ENCODE measurements at regions not wholly inside any gene's neighbourhood (a gene's known extent, or its start where the extent isn't known, plus 50 kb on each side); places are given as distances from the start of the nearest gene placed in this dataset.

DNA sequence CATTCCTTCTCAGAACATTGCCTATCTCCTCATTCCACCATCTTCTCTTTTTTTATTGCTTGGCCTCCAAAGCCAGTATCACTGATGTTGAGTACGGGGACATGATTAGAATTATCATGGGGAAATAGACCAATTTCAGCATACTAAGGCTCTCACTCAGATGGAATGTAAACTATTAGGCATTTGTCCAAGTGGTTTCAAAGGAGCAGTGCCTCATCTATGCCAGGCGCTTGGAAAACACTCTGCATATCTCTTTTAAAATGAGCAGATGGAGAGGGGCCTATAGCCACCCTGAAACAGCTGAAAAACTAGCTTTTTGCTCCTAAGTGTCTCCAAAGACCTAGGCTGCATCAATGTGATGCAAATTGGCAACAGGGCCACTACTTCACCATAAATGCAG, 150.8 kb upstream of the DIPK2B start:
- Histone ChIP-seq H3K4me2 (ENCODE audit: low read depth, low read length) (no peak overlapping the region), H4K20me1 (ENCODE audit: insufficient read depth, low read length) (no peaks in the 10 kb centered on the region), H3K9me1 (ENCODE audit: insufficient read depth, low read length) (peaks cover 4% of the 10 kb centered on the region), H2AK5ac (ENCODE audit: low read depth, low read length) (peak overlapping the region; percentile 65; the same call in 1 of the 2 replicates), H3K9ac (ENCODE audit: low read depth, low read length) (no peak overlapping the region), H3K79me1 (ENCODE audit: low read depth in 1 of 2, low read length in 2 of 2) (no peaks in the 10 kb centered on the region), H2BK5ac (ENCODE audit: low read depth, low read length, poor library complexity, severe bottlenecking) (peak overlapping the region; percentile 78), H2AK9ac (replicated peaks; ENCODE audit: low read depth, low read length, poor library complexity) (peak overlapping the region; percentile 26), H3K27ac (ENCODE audit: insufficient read depth, low read length) (no peak overlapping the region), H2BK120ac (ENCODE audit: low read depth, low read length) (peak overlapping the region; percentile 88), H2BK15ac (ENCODE audit: low read depth, low read length) (peak overlapping the region; percentile 23; the same call in 1 of the 3 replicates), H4K5ac (ENCODE audit: low read depth, low read length) (no peak overlapping the region), H3K18ac (ENCODE audit: low read depth, low read length) (peak overlapping the region; percentile 42; the same call in 1 of the 2 replicates), H3K36me3 (ENCODE audit: control insufficient read depth, insufficient read depth, low read length) (no peaks in the 10 kb centered on the region), H4K8ac (ENCODE audit: low read depth in 2 of 2, low read length in 2 of 2) (peak overlapping the region in 1 of 2 experiments; percentile 78; a peak in 2 of 4 replicates), H3K4me3 (ENCODE audit: insufficient read depth, low read depth, low read length) (no peak overlapping the region), H4K91ac (ENCODE audit: insufficient read depth, low read depth, low read length) (peak overlapping the region; percentile 58), H2BK20ac (ENCODE audit: low read depth, low read length) (peak overlapping the region; percentile 88), H2AFZ (replicated peaks; ENCODE audit: low read length, poor library complexity) (peak overlapping the region; percentile 68), H3K23ac (ENCODE audit: low read depth, low read length) (peak overlapping the region; percentile 75), H3K9me3 (ENCODE audit: control insufficient read depth, insufficient read depth, low read length) (peaks cover 2% of the 10 kb centered on the region), H3K4me1 (ENCODE audit: control insufficient read depth, insufficient read depth, low read length) (peaks cover 6% of the 10 kb centered on the region), H3K14ac (replicated peaks; ENCODE audit: low read depth, low read length) (peak overlapping the region; percentile 77), H3K27me3 (ENCODE audit: control insufficient read depth, insufficient read depth, low read length) (no peaks in the 10 kb centered on the region), H3K56ac (ENCODE audit: extremely low read depth, insufficient read depth, low read length) (no peak overlapping the region), H3K4ac (ENCODE audit: low read depth, low read length) (peak overlapping the region; percentile 63)
- ATAC-seq (ENCODE audit: low read depth) = peak; percentile 81
- CTCF ChIA-PET = interaction anchor here (0.9 to 1.1 kb wide), 2 partner anchors 12 to 13 kb away, joined by 3 to 4 read pairs; no protein-coding TSS in a partner anchor
- DNase-seq = peak; percentile 69
- BruUV-seq (replicated peaks) = no TSS peak
- TF ChIP-seq, protein P1, sequence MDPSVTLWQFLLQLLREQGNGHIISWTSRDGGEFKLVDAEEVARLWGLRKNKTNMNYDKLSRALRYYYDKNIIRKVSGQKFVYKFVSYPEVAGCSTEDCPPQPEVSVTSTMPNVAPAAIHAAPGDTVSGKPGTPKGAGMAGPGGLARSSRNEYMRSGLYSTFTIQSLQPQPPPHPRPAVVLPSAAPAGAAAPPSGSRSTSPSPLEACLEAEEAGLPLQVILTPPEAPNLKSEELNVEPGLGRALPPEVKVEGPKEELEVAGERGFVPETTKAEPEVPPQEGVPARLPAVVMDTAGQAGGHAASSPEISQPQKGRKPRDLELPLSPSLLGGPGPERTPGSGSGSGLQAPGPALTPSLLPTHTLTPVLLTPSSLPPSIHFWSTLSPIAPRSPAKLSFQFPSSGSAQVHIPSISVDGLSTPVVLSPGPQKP (IDR thresholded peaks at IDR 0.05; ENCODE audit: borderline replicate concordance, low read depth, low read length) = no peak
- TF ChIP-seq CEBPB (IDR thresholded peaks at IDR 0.05; ENCODE audit: low read depth, low read length) = no peak
- TF ChIP-seq, protein P2, sequence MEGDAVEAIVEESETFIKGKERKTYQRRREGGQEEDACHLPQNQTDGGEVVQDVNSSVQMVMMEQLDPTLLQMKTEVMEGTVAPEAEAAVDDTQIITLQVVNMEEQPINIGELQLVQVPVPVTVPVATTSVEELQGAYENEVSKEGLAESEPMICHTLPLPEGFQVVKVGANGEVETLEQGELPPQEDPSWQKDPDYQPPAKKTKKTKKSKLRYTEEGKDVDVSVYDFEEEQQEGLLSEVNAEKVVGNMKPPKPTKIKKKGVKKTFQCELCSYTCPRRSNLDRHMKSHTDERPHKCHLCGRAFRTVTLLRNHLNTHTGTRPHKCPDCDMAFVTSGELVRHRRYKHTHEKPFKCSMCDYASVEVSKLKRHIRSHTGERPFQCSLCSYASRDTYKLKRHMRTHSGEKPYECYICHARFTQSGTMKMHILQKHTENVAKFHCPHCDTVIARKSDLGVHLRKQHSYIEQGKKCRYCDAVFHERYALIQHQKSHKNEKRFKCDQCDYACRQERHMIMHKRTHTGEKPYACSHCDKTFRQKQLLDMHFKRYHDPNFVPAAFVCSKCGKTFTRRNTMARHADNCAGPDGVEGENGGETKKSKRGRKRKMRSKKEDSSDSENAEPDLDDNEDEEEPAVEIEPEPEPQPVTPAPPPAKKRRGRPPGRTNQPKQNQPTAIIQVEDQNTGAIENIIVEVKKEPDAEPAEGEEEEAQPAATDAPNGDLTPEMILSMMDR (conservative IDR thresholded peaks at IDR 0.05; ENCODE audit: low read depth, low read length) = no peak
- TF ChIP-seq, protein P3, sequence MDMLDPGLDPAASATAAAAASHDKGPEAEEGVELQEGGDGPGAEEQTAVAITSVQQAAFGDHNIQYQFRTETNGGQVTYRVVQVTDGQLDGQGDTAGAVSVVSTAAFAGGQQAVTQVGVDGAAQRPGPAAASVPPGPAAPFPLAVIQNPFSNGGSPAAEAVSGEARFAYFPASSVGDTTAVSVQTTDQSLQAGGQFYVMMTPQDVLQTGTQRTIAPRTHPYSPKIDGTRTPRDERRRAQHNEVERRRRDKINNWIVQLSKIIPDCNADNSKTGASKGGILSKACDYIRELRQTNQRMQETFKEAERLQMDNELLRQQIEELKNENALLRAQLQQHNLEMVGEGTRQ (IDR thresholded peaks at IDR 0.05; ENCODE audit: low read depth, low read length) = no peak
- TF ChIP-seq MAZ (IDR thresholded peaks at IDR 0.05; ENCODE audit: borderline replicate concordance, low read depth, low read length) = no peak
- no peak for TF ChIP-seq FOS (IDR thresholded peaks at IDR 0.05; ENCODE audit: low read depth, low read length)
- no peak for TF ChIP-seq RFX5 (IDR thresholded peaks at IDR 0.05; ENCODE audit: low read depth, low read length)
- TF ChIP-seq SMC3 (IDR thresholded peaks at IDR 0.05; ENCODE audit: low read depth, low read length) = no peak
- in situ Hi-C loops (cut with MboI; ENCODE audit: low sequenced_read_pairs) = no loop called here
- intact Hi-C loops (cut with micrococcal nuclease) = loop anchor here (1.0 kb wide), 1 partner anchor 272 kb away; no protein-coding TSS in a partner anchor
- dilution Hi-C loops (cut with HindIII; ENCODE audit: low sequenced_read_pairs, unreplicated experiment) = no loop called here
- POLR2A ChIA-PET (ENCODE audit: unreplicated experiment) = no interaction called here
- 80% methylated on average over 1 of the region's 2 CpGs; no CpG with 5 or more reads in 1 of the 2 experiments for WGBS, 2 experiments (ENCODE audit: extremely low coverage in 2 of 2, insufficient read length in 1 of 2)

Data from IMR-90 (cell line).